Ammon's horn (tissue), 1 donor: ENCODE measurements at regions not wholly inside any gene's neighbourhood (a gene's known extent, or its start where the extent isn't known, plus 50 kb on each side); places are given as distances from the start of the nearest gene placed in this dataset.

Experiments
- DNase-seq: peaks from one replicate; pipeline ENCODE4 v3.0.0-alpha.2; 2016; ENCODE audit warnings: low spot score

GRCh38 chr2:120809151-120809550, 73.5 kb downstream of the GLI2 start:
- no peak for DNase-seq

- no peak for DNase-seq
Observed at GRCh38 chr2:120809609-120810440, 74.2 kb downstream of the GLI2 start.

GRCh38 chr2:120810639-120811038, 75.0 kb downstream of the GLI2 start:
- DNase-seq = no peak

GRCh38 chr2:120812866-120813265, 77.2 kb downstream of the GLI2 start:
- no peak for DNase-seq

GRCh38 chr2:120814352-120814751, 78.7 kb downstream of the GLI2 start:
- no peak for DNase-seq

- DNase-seq = no peak
Observed at GRCh38 chr2:120815292-120815691, 79.6 kb downstream of the GLI2 start.

GRCh38 chr2:120817136-120817955, 81.7 kb downstream of the GLI2 start:
- DNase-seq = no peak

- DNase-seq = no peak
Observed at GRCh38 chr2:120817956-120818325, 82.3 kb downstream of the GLI2 start.

- DNase-seq = no peak
Observed at GRCh38 chr2:120818441-120818920, 82.8 kb downstream of the GLI2 start.

- no peak for DNase-seq
Observed at GRCh38 chr2:120819720-120820210, 84.1 kb downstream of the GLI2 start.

- DNase-seq = no peak
Observed at GRCh38 chr2:120820263-120820952, 84.7 kb downstream of the GLI2 start.

GRCh38 chr2:120820953-120821279, 85.2 kb downstream of the GLI2 start:
- no peak for DNase-seq

- no peak for DNase-seq
Observed at GRCh38 chr2:120821446-120822160, 85.9 kb downstream of the GLI2 start.

GRCh38 chr2:120822933-120823332, 87.3 kb downstream of the GLI2 start:
- no peak for DNase-seq

- DNase-seq = no peak
Observed at GRCh38 chr2:120823551-120823950, 87.9 kb downstream of the GLI2 start.

- no peak for DNase-seq
Observed at GRCh38 chr2:120824246-120824645, 88.6 kb downstream of the GLI2 start.

GRCh38 chr2:120825370-120826259, 89.9 kb downstream of the GLI2 start:
- peak; percentile 94 for DNase-seq

- no peak for DNase-seq
Observed at GRCh38 chr2:120826260-120826648, 90.6 kb downstream of the GLI2 start.

GRCh38 chr2:120826716-120827410, 91.2 kb downstream of the GLI2 start:
- DNase-seq = no peak

- DNase-seq = no peak
Observed at GRCh38 chr2:120828066-120828465, 92.4 kb downstream of the GLI2 start.
